Esophagus squamous epithelium (tissue), 4 donors: ENCODE measurements at regions not wholly inside any gene's neighbourhood (a gene's known extent, or its start where the extent isn't known, plus 50 kb on each side); places are given as distances from the start of the nearest gene placed in this dataset.
"Not testable (repeated sequence)": the region's sequence is repeated elsewhere in the genome, so short reads cannot be mapped to it uniquely, and the experiment has no call there.

ENCODE experiments used
- CTCF ChIP-seq, 6 experiments: fragments of 450-650 bp in 4 of 6; fragments of 200-600 bp in 2 of 6; sonication (generic) in 2 of 6; IDR thresholded peaks; one replicate each; pipeline ENCODE4 v1.5.1; 2016 to 2019; ENCODE audit warnings: antibody characterized with exemption in 6 of 6, mild to moderate bottlenecking in 4 of 6, moderate library complexity in 4 of 6
- POLR2A ChIP-seq, 4 donors: fragments of 450-650 bp; IDR thresholded peaks; one replicate each; pipeline ENCODE4 v1.6.1; 2017; ENCODE audit warnings: antibody characterized with exemption in 4 of 4, mild to moderate bottlenecking in 4 of 4, moderate library complexity in 3 of 4

- not testable (repeated sequence) for TF ChIP-seq POLR2A, CTCF (IDR thresholded peaks at IDR 0.05)
Observed at GRCh38 chr9:62904061-62904460, 1714.2 kb downstream of the SPATA31A7 start.
